Cardiac muscle cell (in vitro differentiated cells and primary cell): ENCODE measurements at regions not wholly inside any gene's neighbourhood (a gene's known extent, or its start where the extent isn't known, plus 50 kb on each side); places are given as distances from the start of the nearest gene placed in this dataset.

Experiments used
- DNase-seq, 2 donors: peaks; one replicate each; pipeline versions ENCODE4 v3.0.0 to v3.0.0-alpha.2; 2010 to 2017; ENCODE audit warnings: low read depth in 1 of 2, low spot score in 1 of 2
- H3K27ac ChIP-seq: fragments of 200-600 bp; sonication (generic); 2 replicates; pipeline ENCODE4 v1.5.1; 2016
- H3K27me3 ChIP-seq: fragments of 200-600 bp; sonication (generic); 2 replicates; pipeline ENCODE4 v1.6.0; 2016; ENCODE audit warnings: control low read depth
- H3K36me3 ChIP-seq: fragments of 200-600 bp; sonication (generic); 2 replicates; pipeline ENCODE4 v1.5.1; 2016; ENCODE audit warnings: control low read depth
- H3K4me1 ChIP-seq: fragments of 200-600 bp; sonication (generic); 2 replicates; pipeline ENCODE4 v1.8.1; 2017; ENCODE audit warnings: low read depth, mild to moderate bottlenecking, mixed run types
- H3K4me3 ChIP-seq: fragments of 200-600 bp; sonication (generic); 2 replicates; pipeline ENCODE4 v1.5.1; 2016; ENCODE audit warnings: mild to moderate bottlenecking
- H3K9me3 ChIP-seq: fragments of 200-600 bp; sonication (generic); 2 replicates; pipeline ENCODE4 v1.5.1; 2017; ENCODE audit warnings: low read depth, mild to moderate bottlenecking, control low read depth
- TF ChIP-seq, protein P1 (sequence below): IDR thresholded peaks from 2 replicates; pipeline ENCODE4 v1.5.1; 2012; ENCODE audit warnings: low read depth, mild to moderate bottlenecking, low read length

- peaks cover 4% of the 10 kb centered on the region for H3K4me1 ChIP-seq
- TF ChIP-seq, protein P1, sequence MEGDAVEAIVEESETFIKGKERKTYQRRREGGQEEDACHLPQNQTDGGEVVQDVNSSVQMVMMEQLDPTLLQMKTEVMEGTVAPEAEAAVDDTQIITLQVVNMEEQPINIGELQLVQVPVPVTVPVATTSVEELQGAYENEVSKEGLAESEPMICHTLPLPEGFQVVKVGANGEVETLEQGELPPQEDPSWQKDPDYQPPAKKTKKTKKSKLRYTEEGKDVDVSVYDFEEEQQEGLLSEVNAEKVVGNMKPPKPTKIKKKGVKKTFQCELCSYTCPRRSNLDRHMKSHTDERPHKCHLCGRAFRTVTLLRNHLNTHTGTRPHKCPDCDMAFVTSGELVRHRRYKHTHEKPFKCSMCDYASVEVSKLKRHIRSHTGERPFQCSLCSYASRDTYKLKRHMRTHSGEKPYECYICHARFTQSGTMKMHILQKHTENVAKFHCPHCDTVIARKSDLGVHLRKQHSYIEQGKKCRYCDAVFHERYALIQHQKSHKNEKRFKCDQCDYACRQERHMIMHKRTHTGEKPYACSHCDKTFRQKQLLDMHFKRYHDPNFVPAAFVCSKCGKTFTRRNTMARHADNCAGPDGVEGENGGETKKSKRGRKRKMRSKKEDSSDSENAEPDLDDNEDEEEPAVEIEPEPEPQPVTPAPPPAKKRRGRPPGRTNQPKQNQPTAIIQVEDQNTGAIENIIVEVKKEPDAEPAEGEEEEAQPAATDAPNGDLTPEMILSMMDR = no peak
- H3K27me3 ChIP-seq = no peaks in the 10 kb centered on the region
- no peak overlapping the region for H3K4me3 ChIP-seq
- DNase-seq = no peak
- no peaks in the 10 kb centered on the region for H3K36me3 ChIP-seq
- no peak overlapping the region for H3K27ac ChIP-seq
- peaks cover 3% of the 10 kb centered on the region for H3K9me3 ChIP-seq
Measured at GRCh38 chr4:138909587-138909986, 106.0 kb upstream of the NOCT start.

DNA sequence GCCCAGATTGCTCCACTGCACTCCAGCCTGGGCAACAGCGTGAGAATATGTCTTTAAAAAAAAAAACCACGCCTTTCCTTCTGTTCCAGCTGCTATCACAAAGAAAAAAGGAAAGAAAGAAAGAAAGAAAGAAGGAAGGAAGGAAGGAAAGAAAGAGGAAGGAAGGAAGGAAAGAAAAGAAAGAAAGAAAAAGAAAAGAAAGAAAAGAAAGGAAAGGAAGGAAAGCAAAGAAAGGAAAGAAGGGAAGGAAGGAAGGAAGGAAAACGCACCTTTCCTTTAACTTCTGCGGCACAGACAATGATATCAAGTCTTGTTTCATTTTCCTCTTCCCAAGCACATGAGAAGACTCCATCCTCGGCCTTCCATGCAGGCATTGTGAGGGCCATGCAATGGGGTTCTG is 107.4 kb upstream of the NOCT start:
- Histone ChIP-seq H3K9me3 (peaks cover 3% of the 10 kb centered on the region), H3K4me1 (peaks cover 4% of the 10 kb centered on the region), H3K27ac (no peak overlapping the region), H3K27me3 (no peaks in the 10 kb centered on the region), H3K36me3 (no peaks in the 10 kb centered on the region), H3K4me3 (no peak overlapping the region)
- DNase-seq = no peak
- TF ChIP-seq, protein P1 = no peak

- DNase-seq = no peak
- no peaks in the 10 kb centered on the region for H3K36me3 ChIP-seq
- no peak overlapping the region for H3K27ac ChIP-seq
- no peaks in the 10 kb centered on the region for H3K27me3 ChIP-seq
- peaks cover 4% of the 10 kb centered on the region for H3K4me1 ChIP-seq
- H3K9me3 ChIP-seq = peaks cover 3% of the 10 kb centered on the region
- TF ChIP-seq, protein P1 = no peak
- no peak overlapping the region for H3K4me3 ChIP-seq
Measured at GRCh38 chr4:138907174-138907573, 108.4 kb upstream of the NOCT start.

DNA sequence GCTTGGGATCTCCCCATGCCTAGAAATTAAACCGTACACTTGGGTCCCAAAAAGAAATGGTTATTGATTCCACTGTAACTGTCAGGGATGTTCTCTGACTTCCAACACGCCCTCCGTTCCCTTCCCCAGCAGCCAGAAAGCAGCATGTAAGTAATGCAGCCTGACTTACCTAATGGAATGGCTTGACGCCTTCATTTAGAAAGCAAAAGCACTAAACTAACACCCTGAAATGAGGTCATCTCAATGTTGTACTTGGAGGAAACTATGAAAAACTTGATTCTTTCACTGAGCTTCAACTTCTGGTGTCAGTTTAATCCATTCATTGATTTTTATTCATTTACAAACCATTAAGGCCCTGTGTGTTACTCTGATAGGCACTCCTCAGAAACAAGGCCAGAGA is 110.8 kb upstream of the NOCT start:
- DNase-seq = no peak
- no peak overlapping the region for H3K27ac ChIP-seq
- no peaks in the 10 kb centered on the region for H3K36me3 ChIP-seq
- TF ChIP-seq, protein P1 = no peak
- no peaks in the 10 kb centered on the region for H3K4me1 ChIP-seq
- H3K4me3 ChIP-seq = no peak overlapping the region
- H3K9me3 ChIP-seq = peaks cover 3% of the 10 kb centered on the region
- no peaks in the 10 kb centered on the region for H3K27me3 ChIP-seq

DNA sequence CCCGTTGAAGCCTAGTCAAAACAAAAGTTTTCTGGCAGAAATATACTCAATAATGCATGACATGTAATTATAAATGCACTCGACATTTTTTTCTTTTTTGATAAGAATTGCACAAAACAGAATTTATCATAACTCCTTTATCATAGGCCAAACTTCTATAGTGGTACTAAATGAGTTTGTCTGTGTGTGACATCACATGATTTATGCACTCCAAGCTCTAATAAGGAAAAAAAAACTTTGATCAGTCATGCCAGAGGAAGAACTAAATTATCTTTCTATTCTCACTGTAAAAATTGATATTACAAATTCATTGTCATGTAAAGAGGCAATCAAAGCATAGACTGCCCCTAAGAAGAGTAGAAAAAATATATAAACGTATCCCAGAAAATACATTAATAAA is 112.4 kb upstream of the NOCT start:
- Histone ChIP-seq H3K4me3 (no peak overlapping the region), H3K36me3 (no peaks in the 10 kb centered on the region), H3K27me3 (no peaks in the 10 kb centered on the region), H3K4me1 (peaks cover 2% of the 10 kb centered on the region), H3K27ac (no peak overlapping the region), H3K9me3 (peaks cover 3% of the 10 kb centered on the region)
- DNase-seq = no peak
- TF ChIP-seq, protein P1 = no peak

DNA sequence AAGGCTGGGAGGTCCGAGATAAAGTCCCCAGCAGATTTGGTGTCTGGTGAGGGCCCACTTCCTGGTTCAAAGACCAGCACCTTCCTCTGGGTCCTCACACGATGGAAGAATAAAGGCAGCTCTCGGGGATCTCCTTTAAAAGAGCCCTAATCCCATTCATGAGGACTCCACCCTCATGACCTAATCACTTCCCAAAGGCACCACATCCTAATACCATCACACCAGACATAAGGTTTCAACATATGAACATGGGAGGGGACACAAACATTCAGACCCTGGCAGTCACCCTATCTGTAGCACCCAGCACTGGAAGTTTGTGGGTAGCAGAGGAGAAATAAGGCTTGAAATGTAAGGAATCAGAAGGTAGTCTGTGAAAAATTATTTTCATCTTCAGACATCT is 112.9 kb upstream of the NOCT start:
- TF ChIP-seq, protein P1 = no peak
- peaks cover 3% of the 10 kb centered on the region for H3K9me3 ChIP-seq
- peaks cover 7% of the 10 kb centered on the region for H3K4me1 ChIP-seq
- no peak overlapping the region for H3K4me3 ChIP-seq
- no peak for DNase-seq
- H3K36me3 ChIP-seq = no peaks in the 10 kb centered on the region
- H3K27me3 ChIP-seq = no peaks in the 10 kb centered on the region
- H3K27ac ChIP-seq = no peak overlapping the region
